HL-60 (cell line): ENCODE measurements at regions not wholly inside any gene's neighbourhood (a gene's known extent, or its start where the extent isn't known, plus 50 kb on each side); places are given as distances from the start of the nearest gene placed in this dataset.

Experiments used
- GABPA ChIP-seq: IDR thresholded peaks from 2 replicates; pipeline ENCODE4 v1.6.1; 2012; ENCODE audit warnings: low read depth
- REST ChIP-seq: IDR thresholded peaks from 2 replicates; pipeline ENCODE4 v1.6.1; 2012; ENCODE audit warnings: low read depth; ENCODE audit not compliant: insufficient replicate concordance
- TF ChIP-seq, protein P1 (sequence below): IDR thresholded peaks from one replicate; pipeline ENCODE4 v1.5.1; 2011; ENCODE audit warnings: low read length, control low read depth, inconsistent platforms; ENCODE audit not compliant: insufficient read depth

GRCh38 chr15:69626095-69627066 lies 173.8 kb downstream of the RPLP1 start:
- TF ChIP-seq, protein P1, sequence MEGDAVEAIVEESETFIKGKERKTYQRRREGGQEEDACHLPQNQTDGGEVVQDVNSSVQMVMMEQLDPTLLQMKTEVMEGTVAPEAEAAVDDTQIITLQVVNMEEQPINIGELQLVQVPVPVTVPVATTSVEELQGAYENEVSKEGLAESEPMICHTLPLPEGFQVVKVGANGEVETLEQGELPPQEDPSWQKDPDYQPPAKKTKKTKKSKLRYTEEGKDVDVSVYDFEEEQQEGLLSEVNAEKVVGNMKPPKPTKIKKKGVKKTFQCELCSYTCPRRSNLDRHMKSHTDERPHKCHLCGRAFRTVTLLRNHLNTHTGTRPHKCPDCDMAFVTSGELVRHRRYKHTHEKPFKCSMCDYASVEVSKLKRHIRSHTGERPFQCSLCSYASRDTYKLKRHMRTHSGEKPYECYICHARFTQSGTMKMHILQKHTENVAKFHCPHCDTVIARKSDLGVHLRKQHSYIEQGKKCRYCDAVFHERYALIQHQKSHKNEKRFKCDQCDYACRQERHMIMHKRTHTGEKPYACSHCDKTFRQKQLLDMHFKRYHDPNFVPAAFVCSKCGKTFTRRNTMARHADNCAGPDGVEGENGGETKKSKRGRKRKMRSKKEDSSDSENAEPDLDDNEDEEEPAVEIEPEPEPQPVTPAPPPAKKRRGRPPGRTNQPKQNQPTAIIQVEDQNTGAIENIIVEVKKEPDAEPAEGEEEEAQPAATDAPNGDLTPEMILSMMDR: no peak
- TF ChIP-seq GABPA: no peak
- no peak for TF ChIP-seq REST
